HEK293T (cell line): ENCODE measurements at regions not wholly inside any gene's neighbourhood (a gene's known extent, or its start where the extent isn't known, plus 50 kb on each side); places are given as distances from the start of the nearest gene placed in this dataset.

Source experiments
- ARNT ChIP-seq: fragments of 450-650 bp; IDR thresholded peaks from 2 replicates; pipeline ENCODE4 v1.6.1; 2017; ENCODE audit warnings: mild to moderate bottlenecking
- BHLHE40 ChIP-seq: fragments of 450-650 bp; IDR thresholded peaks from 2 replicates; pipeline ENCODE4 v1.6.1; 2016; ENCODE audit warnings: mild to moderate bottlenecking, moderate library complexity, borderline replicate concordance
- ELF4 ChIP-seq: fragments of 450-650 bp; IDR thresholded peaks from 2 replicates; pipeline ENCODE4 v1.6.1; 2017; ENCODE audit warnings: antibody characterized with exemption
- FOXA1 ChIP-seq: fragments of 450-650 bp; IDR thresholded peaks from 2 replicates; pipeline ENCODE4 v1.6.1; 2016; ENCODE audit warnings: mild to moderate bottlenecking
- FOXM1 ChIP-seq: fragments of 450-650 bp; IDR thresholded peaks from 2 replicates; pipeline ENCODE4 v1.6.1; 2017; ENCODE audit warnings: mild to moderate bottlenecking, borderline replicate concordance
- NFRKB ChIP-seq: fragments of 450-650 bp; IDR thresholded peaks from 2 replicates; pipeline ENCODE4 v1.6.1; 2016; ENCODE audit warnings: mild to moderate bottlenecking, moderate library complexity
- SP1 ChIP-seq: fragments of 450-650 bp; IDR thresholded peaks from 2 replicates; pipeline ENCODE4 v1.6.1; 2017
- SUZ12 ChIP-seq: fragments of 450-650 bp; IDR thresholded peaks from 2 replicates; pipeline ENCODE4 v1.6.1; 2016; ENCODE audit warnings: mild to moderate bottlenecking
- TARDBP ChIP-seq: fragments of 450-650 bp; IDR thresholded peaks from 2 replicates; pipeline ENCODE4 v1.6.1; 2016

- TF ChIP-seq SP1 (no peak), FOXM1 (no peak), TARDBP (no peak), SUZ12 (no peak), FOXA1 (no peak), BHLHE40 (no peak), ARNT (no peak), ELF4 (no peak), NFRKB (no peak)
These were observed 111.2 kb upstream of the LHX8 start for GRCh38 chr1:75023005-75023404.
